ENCODE measurements at regions not wholly inside any gene's neighbourhood (a gene's known extent, or its start where the extent isn't known, plus 50 kb on each side); places are given as distances from the start of the nearest gene placed in this dataset.

DNA sequence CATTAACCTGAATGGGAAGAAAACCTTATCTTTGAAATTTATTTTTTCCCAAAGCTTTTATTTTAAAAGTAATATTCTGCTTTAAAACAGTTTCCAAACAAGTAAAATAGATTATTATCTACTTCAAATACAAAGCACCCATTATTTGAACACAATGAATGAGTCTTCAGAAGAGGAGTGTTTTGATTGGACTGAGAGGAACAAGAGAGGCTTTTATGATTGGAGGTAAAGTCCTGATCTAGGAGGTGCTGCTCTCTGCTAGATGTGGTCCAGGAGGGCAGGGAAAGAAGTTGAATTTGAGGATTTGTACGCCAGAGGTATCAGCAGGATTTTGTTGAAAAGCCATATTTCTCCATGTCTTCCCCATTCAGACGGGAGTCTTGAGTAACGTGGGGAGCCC, 900.7 kb downstream of the SOCS6 start:
- no peak for DNase-seq
- no peaks in the 10 kb centered on the region for H3K4me1 Mint-ChIP-seq (ENCODE audit: low read depth)
- no peak for TF ChIP-seq CTCF (IDR thresholded peaks at IDR 0.05)
- H3K9me3 Mint-ChIP-seq = peaks cover 27% of the 10 kb centered on the region
- H3K4me3 Mint-ChIP-seq = no peak overlapping the region
- no peaks in the 10 kb centered on the region for H3K36me3 Mint-ChIP-seq (ENCODE audit: low read depth)
- H3K27ac Mint-ChIP-seq = no peak overlapping the region
- H3K27me3 Mint-ChIP-seq (ENCODE audit: insufficient read depth) = no peaks in the 10 kb centered on the region

DNA sequence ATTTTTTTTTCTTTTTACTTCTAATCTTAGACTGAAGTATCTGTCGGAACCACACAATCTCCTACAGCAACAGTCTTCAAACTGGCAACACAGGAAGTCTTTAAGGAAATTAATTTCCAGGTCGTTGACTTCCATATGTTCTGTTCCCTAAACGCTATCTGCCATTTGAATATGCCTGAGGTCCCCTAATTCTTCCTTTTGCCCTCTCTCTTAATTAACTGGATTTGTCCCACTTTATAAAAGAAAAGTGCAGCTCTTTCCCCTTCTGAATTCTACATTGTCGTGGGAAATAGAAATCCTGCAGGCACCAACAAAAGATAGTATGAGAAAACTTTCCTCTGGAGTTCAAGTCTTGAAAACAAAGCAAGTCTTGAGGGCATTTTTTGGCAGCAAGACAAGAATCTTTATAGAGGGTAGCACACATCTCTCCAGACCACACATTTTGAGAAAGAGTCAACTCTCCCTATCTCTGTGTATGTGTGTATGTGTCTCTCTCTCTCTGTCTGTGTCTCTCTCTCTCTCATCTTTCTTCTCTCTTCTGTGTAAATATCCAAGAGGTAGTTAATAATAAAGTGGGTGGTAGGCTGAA, 879.8 kb downstream of the SOCS6 start:
- Mint-ChIP-seq H3K9me3 (peaks cover 25% of the 10 kb centered on the region), H3K27ac (no peak overlapping the region), H3K4me3 (no peak overlapping the region), H3K27me3 (ENCODE audit: insufficient read depth) (no peaks in the 10 kb centered on the region), H3K36me3 (ENCODE audit: low read depth) (no peaks in the 10 kb centered on the region), H3K4me1 (ENCODE audit: low read depth) (no peaks in the 10 kb centered on the region)
- no peak for DNase-seq
- TF ChIP-seq CTCF (IDR thresholded peaks at IDR 0.05) = no peak

GRCh38 chr18:71136487-71136886, 847.6 kb downstream of the SOCS6 start:
- Mint-ChIP-seq H3K4me3 (no peak overlapping the region), H3K36me3 (ENCODE audit: low read depth) (no peaks in the 10 kb centered on the region), H3K27me3 (ENCODE audit: insufficient read depth) (no peaks in the 10 kb centered on the region), H3K27ac (no peak overlapping the region), H3K4me1 (ENCODE audit: low read depth) (no peaks in the 10 kb centered on the region), H3K9me3 (peaks cover 25% of the 10 kb centered on the region)
- TF ChIP-seq CTCF (IDR thresholded peaks at IDR 0.05) = no peak
- DNase-seq = no peak

DNA sequence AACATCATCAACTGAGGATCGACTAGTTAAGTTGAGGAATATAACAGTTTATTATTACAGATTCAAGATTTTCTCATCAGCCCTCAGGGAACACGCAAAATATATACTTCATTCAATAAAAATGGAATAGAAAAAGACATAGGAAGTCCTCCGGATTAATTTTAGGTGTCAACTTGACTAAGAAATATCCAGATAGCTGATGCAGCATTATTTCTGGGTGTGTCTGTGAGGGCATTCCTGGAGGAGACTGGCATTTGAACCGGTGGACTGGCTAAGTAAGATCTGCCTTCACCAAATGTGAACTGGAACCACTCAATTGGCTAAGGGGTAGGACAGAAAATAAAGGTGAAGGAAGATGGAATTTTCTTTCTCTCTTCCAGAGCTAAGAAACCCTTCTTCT, 845.3 kb downstream of the SOCS6 start:
- TF ChIP-seq CTCF (IDR thresholded peaks at IDR 0.05) = no peak
- H3K27me3 Mint-ChIP-seq (ENCODE audit: insufficient read depth) = no peaks in the 10 kb centered on the region
- H3K36me3 Mint-ChIP-seq (ENCODE audit: low read depth) = 0 out of 2 replicates have a peak, but pooled peaks cover 5% of the 10 kb centered on the region
- no peak overlapping the region for H3K27ac Mint-ChIP-seq
- no peaks in the 10 kb centered on the region for H3K4me1 Mint-ChIP-seq (ENCODE audit: low read depth)
- no peak for DNase-seq
- no peak overlapping the region for H3K4me3 Mint-ChIP-seq
- peaks cover 15% of the 10 kb centered on the region for H3K9me3 Mint-ChIP-seq

DNA sequence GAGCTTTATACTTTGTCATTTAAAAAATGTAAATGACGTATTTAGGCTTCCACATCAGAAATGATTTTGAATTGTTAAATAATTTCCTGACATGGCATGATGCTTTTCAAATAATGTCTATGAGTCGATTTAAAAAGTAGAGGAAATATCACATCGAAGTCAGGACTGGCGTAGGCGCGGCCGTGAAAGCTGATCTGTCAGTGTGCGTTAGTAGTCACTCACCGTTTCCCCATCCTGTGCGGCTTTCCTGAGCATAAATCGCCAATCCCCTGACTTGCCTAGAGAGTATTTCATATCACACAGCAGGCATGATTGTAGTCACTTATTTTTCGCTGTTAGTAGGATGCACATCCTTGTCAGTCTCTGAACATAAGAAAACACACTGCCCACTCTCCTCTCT, 843.1 kb downstream of the SOCS6 start:
- H3K27ac Mint-ChIP-seq = no peak overlapping the region
- 0 out of 2 replicates have a peak, but pooled peaks cover 5% of the 10 kb centered on the region for H3K36me3 Mint-ChIP-seq (ENCODE audit: low read depth)
- H3K4me3 Mint-ChIP-seq = no peak overlapping the region
- TF ChIP-seq CTCF (IDR thresholded peaks at IDR 0.05) = no peak
- no peaks in the 10 kb centered on the region for H3K4me1 Mint-ChIP-seq (ENCODE audit: low read depth)
- no peaks in the 10 kb centered on the region; the same call in 1 of the 2 replicates for H3K27me3 Mint-ChIP-seq (ENCODE audit: insufficient read depth)
- peaks cover 28% of the 10 kb centered on the region for H3K9me3 Mint-ChIP-seq
- DNase-seq = no peak

DNA sequence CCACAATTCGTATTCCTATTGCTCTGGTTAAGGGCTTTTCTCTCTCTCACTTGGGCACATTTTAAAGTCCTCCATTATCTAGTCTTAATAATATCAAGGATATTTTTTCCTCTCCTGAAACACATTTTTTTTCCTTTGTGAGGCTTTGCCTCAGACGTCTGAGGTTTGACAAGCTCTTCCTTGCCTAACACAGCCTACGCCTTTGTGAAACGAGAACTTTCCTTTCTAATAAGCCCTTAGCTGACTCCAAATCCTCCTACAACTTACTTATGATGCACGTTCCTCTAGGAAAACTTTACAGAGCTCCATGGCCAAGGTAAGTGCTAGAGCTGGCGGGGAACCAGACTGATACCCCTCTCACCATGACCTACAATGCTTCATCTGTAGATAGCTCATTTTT, 841.5 kb downstream of the SOCS6 start:
- H3K27me3 Mint-ChIP-seq (ENCODE audit: insufficient read depth) = no peaks in the 10 kb centered on the region; the same call in 1 of the 2 replicates
- H3K4me1 Mint-ChIP-seq (ENCODE audit: low read depth) = no peaks in the 10 kb centered on the region
- H3K9me3 Mint-ChIP-seq = peaks cover 28% of the 10 kb centered on the region
- H3K4me3 Mint-ChIP-seq = no peak overlapping the region
- DNase-seq = no peak
- TF ChIP-seq CTCF (IDR thresholded peaks at IDR 0.05) = no peak
- H3K36me3 Mint-ChIP-seq (ENCODE audit: low read depth) = 0 out of 2 replicates have a peak, but pooled peaks cover 5% of the 10 kb centered on the region
- H3K27ac Mint-ChIP-seq = no peak overlapping the region
